ENCODE measurements at regions not wholly inside any gene's neighbourhood (a gene's known extent, or its start where the extent isn't known, plus 50 kb on each side); places are given as distances from the start of the nearest gene placed in this dataset.

DNA sequence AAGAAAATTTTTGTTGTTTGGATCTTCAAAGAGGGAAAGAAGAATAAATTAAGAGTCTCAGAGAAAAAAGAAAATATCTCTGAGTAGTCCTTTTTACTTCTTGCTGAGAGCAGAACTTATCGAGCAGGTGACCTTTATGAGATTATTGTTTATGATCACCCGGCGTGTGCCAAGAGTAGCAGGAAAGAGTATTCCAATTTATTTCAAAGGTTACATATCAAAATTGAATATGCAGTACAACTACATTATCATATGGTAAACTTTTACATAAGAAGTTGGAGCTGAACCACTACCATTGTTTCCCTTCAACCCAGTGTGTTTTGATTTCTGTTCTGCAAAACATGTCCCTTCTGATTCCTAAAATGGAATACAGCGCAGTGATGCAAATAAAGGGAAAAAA, 204.3 kb upstream of the SNX7 start:
- no peaks in the 10 kb centered on the region for H3K36me3 Mint-ChIP-seq
- H3K9me3 Mint-ChIP-seq = no peaks in the 10 kb centered on the region
- no peak overlapping the region for H3K4me3 Mint-ChIP-seq
- no peak for DNase-seq (ENCODE audit: low spot score in 2 of 2, unreplicated experiment in 2 of 2)
- peaks cover 3% of the 10 kb centered on the region for H3K27me3 Mint-ChIP-seq (ENCODE audit: low read depth)
- TF ChIP-seq, protein P1, sequence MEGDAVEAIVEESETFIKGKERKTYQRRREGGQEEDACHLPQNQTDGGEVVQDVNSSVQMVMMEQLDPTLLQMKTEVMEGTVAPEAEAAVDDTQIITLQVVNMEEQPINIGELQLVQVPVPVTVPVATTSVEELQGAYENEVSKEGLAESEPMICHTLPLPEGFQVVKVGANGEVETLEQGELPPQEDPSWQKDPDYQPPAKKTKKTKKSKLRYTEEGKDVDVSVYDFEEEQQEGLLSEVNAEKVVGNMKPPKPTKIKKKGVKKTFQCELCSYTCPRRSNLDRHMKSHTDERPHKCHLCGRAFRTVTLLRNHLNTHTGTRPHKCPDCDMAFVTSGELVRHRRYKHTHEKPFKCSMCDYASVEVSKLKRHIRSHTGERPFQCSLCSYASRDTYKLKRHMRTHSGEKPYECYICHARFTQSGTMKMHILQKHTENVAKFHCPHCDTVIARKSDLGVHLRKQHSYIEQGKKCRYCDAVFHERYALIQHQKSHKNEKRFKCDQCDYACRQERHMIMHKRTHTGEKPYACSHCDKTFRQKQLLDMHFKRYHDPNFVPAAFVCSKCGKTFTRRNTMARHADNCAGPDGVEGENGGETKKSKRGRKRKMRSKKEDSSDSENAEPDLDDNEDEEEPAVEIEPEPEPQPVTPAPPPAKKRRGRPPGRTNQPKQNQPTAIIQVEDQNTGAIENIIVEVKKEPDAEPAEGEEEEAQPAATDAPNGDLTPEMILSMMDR (IDR thresholded peaks at IDR 0.05; ENCODE audit: unreplicated experiment) = no peak
- H3K4me1 Mint-ChIP-seq = peaks cover 31% of the 10 kb centered on the region
- H3K27ac Mint-ChIP-seq = no peak overlapping the region

DNA sequence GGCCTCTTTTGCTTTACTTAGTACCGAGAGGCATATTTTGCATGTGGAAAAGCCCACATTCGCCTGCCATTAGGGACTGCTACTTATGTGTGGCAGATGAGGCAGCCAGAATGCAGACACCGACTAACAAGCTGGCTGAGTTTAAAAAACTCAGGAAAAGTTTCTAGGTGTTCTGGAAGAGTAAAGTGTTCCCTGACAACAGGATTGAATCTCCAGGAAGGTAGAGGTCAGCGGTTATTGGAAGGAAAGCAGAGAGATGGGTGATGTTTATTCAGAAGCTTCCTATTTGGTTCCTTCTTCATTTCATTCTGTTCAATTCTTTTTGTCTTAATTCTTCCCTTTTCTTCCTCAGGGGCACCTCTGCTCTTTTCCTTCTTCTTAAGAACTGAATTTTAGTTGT, 206.9 kb upstream of the SNX7 start:
- H3K4me3 Mint-ChIP-seq = no peak overlapping the region
- TF ChIP-seq, protein P1 (IDR thresholded peaks at IDR 0.05; ENCODE audit: unreplicated experiment) = no peak
- peaks cover 3% of the 10 kb centered on the region for H3K27me3 Mint-ChIP-seq (ENCODE audit: low read depth)
- DNase-seq (ENCODE audit: low spot score in 2 of 2, unreplicated experiment in 2 of 2) = no peak
- H3K27ac Mint-ChIP-seq = no peak overlapping the region
- H3K9me3 Mint-ChIP-seq = no peaks in the 10 kb centered on the region
- no peaks in the 10 kb centered on the region for H3K36me3 Mint-ChIP-seq
- H3K4me1 Mint-ChIP-seq = peaks cover 33% of the 10 kb centered on the region

DNA sequence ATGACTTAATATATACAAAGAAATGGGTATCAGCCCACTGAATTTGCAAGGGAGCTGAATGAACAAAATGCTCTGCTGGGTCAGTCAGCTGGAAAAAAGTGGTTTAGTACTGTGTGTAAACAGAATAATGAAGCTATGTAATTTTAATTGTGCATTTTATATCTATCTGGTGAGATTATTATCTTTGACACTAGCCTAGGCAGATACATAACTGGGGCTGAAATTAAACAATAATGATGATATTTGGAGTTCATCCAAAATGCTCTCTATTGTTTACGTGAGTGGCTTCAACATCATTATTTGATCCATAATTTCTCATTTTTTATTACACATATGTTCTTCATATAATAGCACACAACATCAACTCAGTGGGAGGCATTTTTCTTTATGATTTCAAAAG, 208.5 kb upstream of the SNX7 start:
- TF ChIP-seq, protein P1 (IDR thresholded peaks at IDR 0.05; ENCODE audit: unreplicated experiment) = no peak
- Mint-ChIP-seq H3K4me3 (no peak overlapping the region), H3K36me3 (no peaks in the 10 kb centered on the region), H3K4me1 (peaks cover 21% of the 10 kb centered on the region), H3K27me3 (ENCODE audit: low read depth) (peaks cover 3% of the 10 kb centered on the region), H3K27ac (no peak overlapping the region), H3K9me3 (no peaks in the 10 kb centered on the region)
- DNase-seq (ENCODE audit: low spot score in 2 of 2, unreplicated experiment in 2 of 2) = no peak

DNA sequence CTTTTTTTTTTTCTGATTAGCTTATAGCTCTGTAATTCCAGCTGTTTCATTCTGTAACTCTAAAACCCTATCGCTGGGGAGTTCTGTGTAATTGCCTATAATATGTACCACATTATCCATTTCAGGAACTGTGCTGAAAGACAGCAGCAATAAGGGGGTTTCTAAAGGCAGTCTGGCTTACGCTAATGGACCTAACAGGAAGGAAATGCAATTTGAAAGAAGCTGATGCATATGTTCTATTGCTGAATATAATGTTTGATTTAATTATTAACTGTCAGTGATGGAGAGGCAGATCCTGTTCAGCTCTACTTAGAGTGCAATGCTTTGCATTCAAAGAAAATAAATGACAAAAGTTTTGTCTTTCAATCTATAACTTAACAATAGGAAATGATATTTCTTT, 209.4 kb upstream of the SNX7 start:
- no peaks in the 10 kb centered on the region for H3K27me3 Mint-ChIP-seq (ENCODE audit: low read depth)
- no peak for DNase-seq (ENCODE audit: low spot score in 2 of 2, unreplicated experiment in 2 of 2)
- TF ChIP-seq, protein P1 (IDR thresholded peaks at IDR 0.05; ENCODE audit: unreplicated experiment) = no peak
- H3K36me3 Mint-ChIP-seq = no peaks in the 10 kb centered on the region
- peaks cover 9% of the 10 kb centered on the region for H3K9me3 Mint-ChIP-seq
- no peak overlapping the region for H3K4me3 Mint-ChIP-seq
- H3K27ac Mint-ChIP-seq = no peak overlapping the region
- peaks cover 21% of the 10 kb centered on the region for H3K4me1 Mint-ChIP-seq

DNA sequence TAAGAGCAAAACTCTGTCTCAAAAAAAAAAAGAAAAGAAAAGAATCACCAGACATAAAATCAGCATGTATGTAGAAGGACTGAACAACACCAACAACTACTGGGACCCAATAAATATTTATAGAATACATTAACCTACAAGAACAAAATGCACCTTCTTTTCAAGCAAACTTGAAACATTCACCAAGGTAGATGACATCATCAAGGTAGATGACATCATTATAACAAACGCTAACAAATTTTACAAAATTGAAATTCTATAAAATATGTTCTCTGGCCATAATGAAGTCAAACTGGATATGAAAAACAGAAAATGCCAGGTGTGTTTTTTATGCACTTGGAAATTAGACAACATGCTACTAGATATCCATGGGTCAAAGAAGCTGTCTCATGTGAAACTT, 220.2 kb upstream of the SNX7 start:
- no peaks in the 10 kb centered on the region for H3K36me3 Mint-ChIP-seq
- H3K4me1 Mint-ChIP-seq = no peaks in the 10 kb centered on the region
- H3K4me3 Mint-ChIP-seq = no peak overlapping the region
- H3K27ac Mint-ChIP-seq = no peak overlapping the region
- no peak for DNase-seq (ENCODE audit: low spot score in 2 of 2, unreplicated experiment in 2 of 2)
- peaks cover 13% of the 10 kb centered on the region for H3K9me3 Mint-ChIP-seq
- H3K27me3 Mint-ChIP-seq (ENCODE audit: low read depth) = no peaks in the 10 kb centered on the region
- TF ChIP-seq, protein P1 (IDR thresholded peaks at IDR 0.05; ENCODE audit: unreplicated experiment) = no peak

DNA sequence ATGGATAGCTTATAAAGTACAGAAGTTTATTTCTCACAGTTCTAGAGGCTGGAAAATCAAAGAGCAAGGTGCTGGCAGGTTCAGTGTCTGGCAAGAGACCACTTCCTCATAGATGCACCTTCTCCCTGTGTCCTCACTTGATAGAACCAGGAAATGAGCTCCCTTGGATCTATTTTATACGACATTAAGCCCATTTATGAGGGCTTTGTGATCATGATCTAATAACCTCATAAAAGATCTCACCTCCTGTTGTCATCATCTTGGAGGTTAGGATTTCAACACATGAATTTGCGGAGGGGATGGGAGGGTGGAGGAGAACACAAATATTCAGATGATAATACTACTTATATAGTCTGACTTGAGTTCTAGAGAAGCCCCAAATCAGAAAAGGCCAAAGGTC, 222.1 kb upstream of the SNX7 start:
- no peak overlapping the region for H3K4me3 Mint-ChIP-seq
- no peak for DNase-seq (ENCODE audit: low spot score in 2 of 2, unreplicated experiment in 2 of 2)
- H3K27ac Mint-ChIP-seq = no peak overlapping the region
- TF ChIP-seq, protein P1 (IDR thresholded peaks at IDR 0.05; ENCODE audit: unreplicated experiment) = no peak
- peaks cover 3% of the 10 kb centered on the region for H3K9me3 Mint-ChIP-seq
- H3K27me3 Mint-ChIP-seq (ENCODE audit: low read depth) = no peaks in the 10 kb centered on the region
- no peaks in the 10 kb centered on the region for H3K4me1 Mint-ChIP-seq
- no peaks in the 10 kb centered on the region for H3K36me3 Mint-ChIP-seq

Measured in mesothelial cell of epicardium (in vitro differentiated cells).